ENCODE measurements at regions not wholly inside any gene's neighbourhood (a gene's known extent, or its start where the extent isn't known, plus 50 kb on each side); places are given as distances from the start of the nearest gene placed in this dataset.

DNA sequence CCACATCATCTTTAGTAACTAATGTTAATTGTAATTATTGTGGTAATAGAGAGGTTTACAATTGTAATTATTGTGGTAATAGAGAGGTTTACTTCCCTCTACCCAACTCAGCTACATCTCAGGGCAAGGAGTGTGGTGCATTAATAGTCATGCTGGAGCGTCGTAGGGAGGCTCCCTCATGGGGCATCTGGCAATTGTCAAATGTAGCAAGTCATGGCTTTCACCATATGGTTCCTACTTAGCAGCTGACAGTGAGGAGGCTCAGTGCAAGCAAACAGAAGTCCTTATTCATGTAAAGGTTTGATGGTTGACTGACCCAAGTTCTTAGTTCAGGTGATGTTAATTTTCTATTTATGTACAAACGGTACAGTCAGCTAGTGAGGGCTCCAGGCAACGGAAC is 1012.0 kb downstream of the FLRT2 start:
- no peak for DNase-seq

DNA sequence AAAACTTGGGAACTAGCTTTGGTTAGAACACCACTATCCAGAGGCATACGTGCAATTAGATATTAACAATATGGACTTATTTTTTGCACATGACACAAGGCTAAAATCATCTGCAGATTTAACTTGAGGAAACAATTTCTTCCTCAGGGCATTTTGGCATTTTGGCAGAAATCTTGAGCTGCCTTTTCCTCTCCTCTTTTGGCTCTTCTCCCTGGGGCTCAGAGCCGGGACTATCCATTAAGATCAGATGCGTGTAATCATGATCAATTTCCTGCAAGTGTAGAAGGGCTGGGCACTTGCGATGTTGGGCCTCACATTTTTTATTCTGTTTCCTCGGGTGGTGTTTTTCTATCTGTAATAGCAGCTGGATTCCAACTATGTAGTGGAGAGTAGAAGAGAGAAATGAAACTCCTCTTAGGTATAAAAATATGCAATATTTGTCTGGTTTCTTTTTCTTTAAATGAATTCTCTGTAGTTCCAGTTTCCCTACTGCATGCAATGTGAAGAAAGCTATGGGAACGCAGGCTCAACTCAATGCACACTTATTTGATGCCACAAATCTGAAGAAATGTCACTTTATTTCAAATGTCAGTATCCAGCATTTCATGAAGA is 1010.8 kb downstream of the FLRT2 start:
- no peak for DNase-seq

DNA sequence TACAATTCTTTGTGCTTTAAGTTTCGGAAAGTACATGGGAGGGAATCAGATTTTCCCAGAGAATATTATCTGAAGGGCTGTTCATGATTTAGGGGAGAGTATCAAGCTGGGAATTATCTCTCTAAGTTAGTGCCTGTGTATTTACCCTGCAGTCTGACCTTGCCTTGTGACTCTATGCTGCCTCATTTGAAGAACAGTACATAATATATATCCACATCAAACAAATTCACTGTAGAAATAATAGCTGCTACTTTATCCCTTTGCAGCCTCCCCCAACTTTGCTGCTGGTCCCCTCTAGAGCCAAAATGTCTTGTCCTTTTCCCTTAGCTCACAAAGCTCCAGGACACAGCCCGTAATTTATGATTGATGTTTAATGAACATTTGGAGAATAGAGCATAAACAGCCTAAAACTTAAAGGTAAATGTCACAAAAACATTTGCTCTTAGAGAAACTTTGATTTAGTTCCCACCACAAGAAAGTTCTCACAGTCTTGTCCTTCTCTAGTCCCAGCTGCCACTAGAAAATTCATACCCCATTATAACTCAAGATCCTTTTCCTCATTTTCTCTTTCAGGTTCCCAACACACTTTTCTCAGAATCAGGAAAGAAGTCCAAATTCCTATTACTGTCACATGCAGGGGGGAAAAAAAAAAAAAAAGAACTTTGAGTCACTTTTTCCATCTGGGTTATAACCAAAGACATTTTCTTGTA is 1009.6 kb downstream of the FLRT2 start:
- DNase-seq, result no peak

DNA sequence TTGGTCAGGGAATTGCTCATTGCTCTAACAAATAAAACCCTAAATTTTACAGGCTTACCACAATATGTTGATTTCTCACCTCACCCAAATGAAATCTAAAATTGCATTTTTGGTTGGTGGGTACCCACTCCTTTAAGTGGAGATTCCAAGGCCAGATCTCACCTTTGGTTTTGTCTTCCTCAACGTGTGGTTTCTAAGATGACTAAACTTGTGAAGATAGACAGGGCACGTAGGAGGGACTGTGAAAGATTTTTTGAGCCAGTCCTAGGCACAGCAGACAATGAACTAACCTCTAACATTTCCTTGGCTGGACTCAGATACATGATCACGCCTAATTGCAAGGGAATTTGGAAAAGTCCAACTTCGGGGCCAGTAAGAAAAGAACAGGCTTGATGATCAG is 1003.9 kb downstream of the FLRT2 start:
- DNase-seq, result no peak

DNA sequence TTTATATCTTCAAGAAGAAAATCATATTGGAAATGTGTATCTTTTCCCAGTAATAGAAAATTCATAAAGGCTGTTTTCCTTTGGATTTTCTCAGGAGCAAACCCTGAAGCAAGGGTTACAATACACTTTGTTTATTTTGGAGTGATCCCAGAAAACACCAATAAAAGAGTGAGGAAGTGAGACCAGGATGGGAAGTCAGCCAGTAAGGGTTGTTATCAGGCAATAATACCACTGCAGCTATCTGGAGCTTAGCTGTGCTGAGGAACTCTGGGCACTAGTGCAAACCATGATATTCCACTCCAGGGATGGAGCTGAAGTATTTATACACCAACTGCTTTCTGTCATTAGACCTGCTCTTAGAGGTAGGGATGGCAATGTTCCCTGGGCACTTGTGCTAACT is 1002.3 kb downstream of the FLRT2 start:
- DNase-seq, result no peak

DNA sequence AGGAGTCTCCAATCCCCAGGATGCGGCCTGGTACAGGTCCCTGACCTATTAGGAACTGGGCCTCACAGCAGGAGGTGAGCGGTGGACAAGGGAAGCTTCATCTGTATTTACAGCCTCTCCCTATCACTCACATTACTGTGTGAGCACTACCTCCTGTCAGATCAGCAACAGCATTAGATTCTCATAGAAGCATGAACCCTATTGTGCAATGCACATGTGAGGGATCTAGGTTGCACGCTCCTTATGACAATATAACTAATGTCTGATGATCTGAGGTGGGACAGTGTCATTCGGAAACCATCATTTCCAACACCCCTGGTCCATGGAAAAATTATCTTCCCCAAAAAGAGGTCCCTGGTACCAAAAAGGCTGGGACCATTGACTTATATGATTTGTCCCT is 1000.5 kb downstream of the FLRT2 start:
- no peak for DNase-seq

DNA sequence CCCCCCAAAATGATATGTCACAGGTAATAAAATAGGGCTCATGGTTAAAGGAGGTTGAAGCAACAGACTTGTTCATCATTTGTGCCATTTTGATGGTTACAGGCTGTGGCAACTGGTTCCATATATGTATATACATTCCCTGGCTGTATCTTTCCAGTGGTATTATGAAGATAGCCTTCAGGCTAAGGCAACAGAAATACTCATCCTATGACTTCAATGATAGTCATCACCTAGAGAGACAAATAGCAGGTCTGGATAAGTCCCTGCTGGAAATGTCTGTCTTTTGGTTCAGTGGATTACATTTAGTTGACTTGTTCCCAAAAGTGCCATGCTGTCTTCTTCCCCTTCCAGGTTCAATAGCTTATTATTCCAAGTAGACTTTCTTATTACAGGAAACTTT is 997.4 kb downstream of the FLRT2 start:
- no peak for DNase-seq

DNA sequence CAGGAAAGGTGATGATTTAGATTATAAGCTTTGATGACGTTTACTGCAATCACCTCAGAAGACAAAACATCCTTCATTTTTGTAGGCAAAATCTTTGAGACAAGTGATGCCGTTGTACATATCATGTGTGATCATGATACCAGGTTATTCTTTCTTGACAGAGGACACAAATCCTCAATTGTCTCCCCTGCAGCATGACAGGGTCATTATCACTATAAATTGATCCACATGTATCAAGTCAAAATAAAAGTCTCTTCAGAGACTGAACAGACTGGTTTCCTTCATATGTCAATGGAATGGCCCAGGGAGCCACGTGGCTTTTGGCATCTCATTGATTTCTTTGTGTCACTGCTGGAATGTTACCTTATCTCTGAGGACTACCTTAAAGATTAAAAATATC is 995.7 kb downstream of the FLRT2 start:
- DNase-seq, result no peak

DNA sequence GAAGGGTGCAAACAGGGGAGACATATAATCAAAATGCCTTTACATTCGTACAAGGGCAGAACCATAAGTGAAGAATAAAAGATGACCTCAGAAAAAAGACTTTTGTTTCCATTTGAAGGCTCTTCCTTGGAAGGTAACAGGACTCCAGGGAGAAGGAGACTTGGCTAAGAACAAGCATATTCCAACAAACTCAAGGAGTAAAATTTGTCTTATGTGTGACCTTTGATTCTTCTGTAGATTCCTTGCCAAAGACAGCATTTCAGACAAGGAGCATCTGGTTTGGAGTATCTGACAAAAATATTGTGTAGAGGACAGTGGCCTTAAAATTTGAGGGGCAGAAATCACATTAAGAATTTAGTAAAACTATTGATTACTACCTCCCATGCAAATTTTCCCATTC is 991.9 kb downstream of the FLRT2 start:
- DNase-seq, result no peak

DNA sequence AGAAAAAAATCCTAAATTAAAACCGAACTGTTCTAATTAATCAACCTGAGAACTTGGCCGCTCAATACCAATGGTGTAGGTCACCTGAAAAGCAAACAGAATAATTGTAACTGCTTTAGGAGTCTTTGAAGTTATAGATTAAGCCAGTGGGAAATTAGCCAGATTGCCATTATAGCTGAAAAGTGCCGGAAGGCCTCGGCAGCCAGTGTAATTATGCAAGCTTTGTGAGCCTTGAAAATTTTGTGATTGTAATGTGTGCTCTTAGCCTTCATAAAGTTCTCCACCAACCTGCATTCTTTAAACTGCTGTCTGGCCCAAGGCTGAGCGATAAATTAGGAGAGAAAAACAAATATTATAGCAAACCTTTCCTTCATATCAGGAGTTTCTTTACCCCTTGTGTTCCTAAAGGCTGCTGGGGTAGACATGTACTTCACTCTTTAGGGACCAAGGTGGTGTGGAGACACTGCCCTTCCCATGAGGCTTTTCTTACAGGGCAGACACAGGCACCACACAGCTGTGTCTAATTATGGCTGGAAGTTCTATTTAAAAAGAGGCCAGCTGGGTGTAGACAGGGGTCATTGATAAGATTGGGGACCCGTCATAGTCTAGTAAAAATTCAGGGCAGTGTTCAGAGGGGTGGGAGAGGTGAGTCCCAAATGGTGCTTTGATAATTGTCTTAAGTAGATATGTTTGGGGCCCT is 991.2 kb downstream of the FLRT2 start:
- DNase-seq, result no peak

DNA sequence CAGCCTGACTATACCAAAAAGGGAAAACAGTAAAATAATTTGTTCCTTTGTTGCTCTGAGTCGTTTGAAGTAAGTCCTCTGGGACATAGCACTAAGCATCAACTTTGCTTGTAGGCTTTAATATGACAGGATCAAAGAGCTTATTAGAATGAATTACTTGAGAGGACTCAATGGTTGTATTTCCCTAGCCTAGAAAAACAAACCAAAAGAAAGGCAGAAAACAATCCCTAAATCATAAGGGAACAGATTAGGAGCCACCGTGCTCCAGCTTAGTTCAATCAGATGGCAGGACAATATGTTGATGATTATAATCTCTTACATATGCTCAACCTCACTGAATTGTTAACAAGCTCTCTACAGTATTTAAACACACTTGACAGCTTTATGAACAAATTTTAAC is 988.4 kb downstream of the FLRT2 start:
- DNase-seq, result no peak

DNA sequence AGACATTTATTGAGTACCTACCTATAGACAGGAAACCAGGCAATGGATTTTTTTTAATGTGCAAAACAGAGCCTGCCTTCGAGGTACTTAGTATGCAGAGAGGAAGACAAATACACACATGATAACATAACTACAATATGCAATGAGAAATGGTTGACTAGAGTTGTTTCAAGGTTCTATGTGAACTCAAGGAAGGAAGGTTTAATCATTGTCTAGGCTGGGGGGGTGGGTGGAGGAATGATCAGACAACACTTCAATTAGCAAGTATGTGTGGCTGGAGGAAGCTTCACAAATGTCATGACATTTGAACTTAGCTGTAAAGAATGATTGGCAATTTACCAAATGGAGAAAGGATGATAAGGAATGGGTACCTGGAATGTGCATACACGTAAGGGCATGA is 985.3 kb downstream of the FLRT2 start:
- no peak for DNase-seq

DNA sequence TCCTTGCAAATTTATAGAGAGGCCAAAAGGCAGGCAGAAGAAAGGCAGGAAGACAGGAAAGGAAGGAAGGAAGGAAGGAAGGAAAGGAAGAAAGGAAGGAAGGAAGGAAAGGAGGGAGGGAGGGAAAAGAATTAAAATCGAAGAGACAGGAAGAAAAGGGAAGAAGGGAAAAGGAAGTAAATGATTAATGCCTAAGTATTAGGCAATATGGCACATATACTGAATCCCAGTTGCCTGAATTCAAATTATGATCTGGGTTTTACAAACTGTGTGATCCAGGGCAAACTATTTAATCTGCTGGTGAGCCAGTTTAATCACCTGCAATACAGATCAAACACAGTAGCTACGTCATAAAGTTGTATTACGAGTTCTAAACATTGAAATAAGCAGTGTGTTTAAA is 983.6 kb downstream of the FLRT2 start:
- DNase-seq, result no peak

DNA sequence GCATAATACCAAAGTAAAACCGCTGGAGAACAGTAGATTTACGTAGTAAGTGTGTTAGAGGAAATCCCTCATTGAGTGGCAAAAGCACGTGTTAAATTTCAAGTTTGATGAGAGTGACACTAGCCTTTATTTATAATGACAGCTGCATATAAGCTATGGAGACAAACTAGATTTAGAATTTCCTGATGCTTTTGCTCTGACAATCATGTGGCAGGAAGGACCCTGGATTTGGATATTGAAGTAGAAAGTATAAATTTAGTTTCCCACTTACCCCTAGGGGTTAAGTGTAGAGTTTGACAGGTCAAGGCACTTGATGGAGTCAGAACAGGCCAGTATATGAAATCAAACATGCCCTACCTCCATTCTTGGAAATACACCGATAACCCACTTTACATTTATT is 983.1 kb downstream of the FLRT2 start:
- DNase-seq, result no peak

DNA sequence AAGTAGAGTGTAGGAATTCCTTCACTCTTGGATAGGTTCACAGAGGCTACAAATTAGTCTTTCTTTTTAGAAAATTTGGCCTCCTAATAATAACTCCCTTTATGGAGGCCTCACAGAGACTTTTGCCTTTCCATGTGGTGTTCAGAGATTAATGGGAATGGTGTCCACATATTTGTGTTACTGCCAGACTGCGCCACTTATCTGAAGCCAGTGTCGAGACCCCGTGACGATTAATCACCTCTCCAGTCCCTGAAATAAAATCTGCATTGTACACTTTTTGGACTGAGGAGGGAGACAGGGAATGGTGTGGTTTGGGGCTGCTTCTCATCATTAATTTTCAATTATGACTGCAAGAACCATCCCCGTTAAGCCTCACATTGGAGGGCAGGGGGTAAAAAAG is 980.5 kb downstream of the FLRT2 start:
- no peak for DNase-seq

DNA sequence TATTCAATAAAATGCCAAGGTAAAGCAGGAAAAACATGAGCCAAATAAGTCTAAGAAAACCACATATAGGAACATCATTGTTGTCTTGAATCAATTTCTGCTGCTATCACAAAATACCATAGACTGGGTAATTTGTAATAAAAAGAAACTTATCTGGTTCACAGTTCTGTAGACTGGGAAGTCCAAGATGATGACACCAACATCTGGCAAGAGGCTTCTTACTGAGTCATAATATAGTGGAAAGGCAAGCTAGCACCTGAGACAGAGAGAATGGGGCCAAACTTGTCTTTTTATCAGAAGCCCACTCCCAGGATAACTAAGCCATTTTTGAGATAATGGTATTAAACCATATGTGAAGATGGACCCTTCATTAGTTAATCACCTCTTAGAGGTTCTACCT is 975.9 kb downstream of the FLRT2 start:
- DNase-seq, result no peak

DNA sequence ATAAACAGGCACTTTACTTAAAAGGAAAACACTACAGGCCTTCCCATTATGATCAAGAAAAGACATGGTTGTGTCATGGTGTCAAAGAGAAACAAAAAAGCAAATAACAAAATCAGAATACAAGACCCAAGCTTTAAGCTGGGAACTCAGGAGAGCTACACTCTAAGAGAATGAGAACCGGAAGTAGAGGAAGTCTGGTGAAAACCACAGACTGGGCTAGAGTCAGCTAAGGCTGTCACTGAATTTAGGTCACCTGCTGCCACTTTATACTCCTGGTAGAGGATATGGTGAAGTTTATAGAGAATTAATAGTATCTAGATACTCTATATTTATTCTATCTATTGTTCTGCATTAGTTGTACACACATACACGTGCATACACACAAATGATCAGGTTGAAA is 971.7 kb downstream of the FLRT2 start:
- DNase-seq, result no peak

DNA sequence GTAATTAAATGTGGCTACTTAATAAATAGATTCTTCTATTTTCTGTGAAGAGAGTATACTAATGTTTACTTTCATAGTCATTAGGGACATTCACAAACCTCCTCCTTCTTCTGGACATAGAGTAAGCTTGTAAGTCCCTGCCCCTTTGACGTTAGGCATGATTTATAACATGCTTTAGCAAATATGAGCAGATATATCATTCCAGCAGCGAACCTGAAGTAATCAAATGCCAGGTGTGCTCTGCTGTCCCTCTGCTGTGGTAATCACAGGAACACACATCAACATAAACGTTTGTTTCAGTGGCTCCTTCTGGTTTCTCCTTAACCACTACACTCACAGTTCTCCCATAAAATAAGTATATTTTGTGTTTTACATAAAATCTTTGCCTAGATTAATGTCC is 961.8 kb downstream of the FLRT2 start:
- no peak for DNase-seq

DNA sequence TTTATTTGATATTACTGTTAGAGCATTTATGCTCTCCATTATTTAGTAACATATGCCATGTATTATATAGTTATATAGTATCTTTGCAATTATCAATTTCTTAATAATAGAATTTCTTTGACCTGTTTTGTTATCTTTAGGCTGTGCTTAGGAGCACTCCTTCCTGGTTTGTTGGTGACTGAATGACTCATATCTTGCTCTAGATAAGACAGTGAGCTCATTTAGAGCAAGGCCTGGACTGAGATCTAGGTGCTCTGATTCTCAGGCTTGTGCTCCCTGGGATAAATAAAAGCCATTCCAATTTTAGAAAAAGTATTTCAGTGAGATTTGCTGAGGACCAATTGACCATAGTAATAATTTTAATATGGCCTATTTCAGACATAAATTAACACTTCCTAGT is 951.2 kb downstream of the FLRT2 start:
- no peak for DNase-seq

DNA sequence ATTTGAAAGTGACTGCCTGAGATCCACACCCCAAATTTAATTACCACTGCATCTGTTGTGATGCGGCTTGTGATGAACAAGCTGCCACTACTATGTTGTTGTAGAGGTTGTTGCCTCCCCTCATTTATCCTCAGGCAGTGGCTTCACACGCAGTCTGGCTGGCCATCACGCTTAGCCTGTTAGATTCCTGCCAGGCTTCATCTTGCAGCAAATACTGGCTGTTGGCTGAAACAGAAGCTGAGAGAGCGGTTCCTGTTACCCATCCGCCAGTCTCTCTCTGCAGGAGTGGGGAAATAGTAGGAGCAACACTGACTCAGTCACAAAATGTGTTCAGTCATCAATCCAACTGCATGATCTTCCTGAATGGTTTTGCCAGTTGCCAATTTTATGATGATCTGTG is 934.4 kb downstream of the FLRT2 start:
- DNase-seq, result no peak

DNA sequence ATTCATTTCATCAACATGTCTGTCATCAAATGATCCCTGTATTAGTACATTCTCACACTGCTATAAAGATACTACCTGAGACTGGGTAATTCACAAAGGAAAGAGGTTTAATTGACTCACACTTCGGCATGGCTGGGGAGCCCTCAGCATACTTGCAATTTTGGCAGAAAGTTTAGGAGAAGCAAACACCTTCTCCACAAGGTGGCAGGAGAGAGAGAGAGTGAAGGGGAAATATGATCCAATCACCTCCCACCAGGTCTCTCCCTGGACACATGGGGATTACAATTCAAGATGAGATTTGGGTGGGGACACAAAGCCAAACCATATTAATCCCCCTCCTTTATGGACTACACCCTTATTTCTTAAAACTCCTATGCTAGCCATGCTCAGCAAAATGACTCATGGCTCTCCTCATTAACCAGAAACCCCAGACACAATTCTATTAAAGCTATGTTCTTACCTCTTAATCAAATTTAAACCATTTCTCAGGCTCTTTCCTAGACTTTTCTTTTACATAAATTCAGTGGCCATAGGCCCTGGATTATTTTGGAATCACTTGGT is 932.3 kb downstream of the FLRT2 start:
- no peak for DNase-seq

DNA sequence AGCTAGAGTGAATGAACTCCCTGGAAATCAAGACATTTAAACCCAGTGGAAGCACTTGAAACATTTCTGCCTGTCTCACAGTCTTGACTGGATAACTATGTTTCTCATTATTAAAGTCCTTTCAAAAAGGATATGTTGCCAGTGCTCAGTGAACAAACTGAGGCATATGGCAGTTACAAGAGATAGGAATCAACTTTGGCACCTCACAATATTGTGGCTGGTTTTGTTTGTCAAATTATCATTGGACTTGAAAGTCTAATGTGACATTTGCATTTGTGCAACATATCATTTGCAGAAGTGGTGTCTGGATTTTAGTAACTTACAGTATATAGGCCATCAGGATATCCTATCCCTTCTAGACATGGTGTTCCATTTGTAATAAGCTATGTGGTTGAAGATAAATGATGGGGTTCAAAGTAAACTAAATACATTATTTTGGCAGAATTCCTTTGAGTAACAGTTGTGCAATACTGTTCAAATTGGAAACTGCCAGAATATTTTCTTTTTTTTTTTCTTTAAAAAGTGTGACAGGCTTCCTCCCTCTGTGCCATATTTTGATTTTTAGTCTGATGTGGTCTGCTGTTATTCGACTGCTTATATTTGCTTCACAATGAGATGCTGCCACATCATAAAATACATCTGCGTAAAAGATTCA is 927.7 kb downstream of the FLRT2 start:
- DNase-seq, result no peak

DNA sequence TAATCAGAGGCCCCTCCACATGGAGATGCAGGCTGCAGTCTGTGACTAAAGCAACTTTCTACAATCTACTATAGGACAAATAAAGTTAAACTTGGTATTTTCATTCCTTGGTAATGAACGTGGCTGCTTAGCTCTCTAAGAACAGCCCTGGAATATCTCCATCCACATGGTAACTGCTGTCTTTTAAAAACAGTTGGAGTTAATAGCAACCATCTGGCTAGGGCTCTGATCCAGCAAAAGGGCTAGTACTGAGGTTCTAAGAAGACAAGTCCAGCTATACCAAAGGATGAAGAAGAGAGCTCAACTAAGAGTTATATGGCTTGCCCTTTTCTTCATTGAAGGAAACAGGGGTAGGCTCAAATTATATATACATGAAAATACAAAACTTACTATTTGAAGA is 920.1 kb downstream of the FLRT2 start:
- DNase-seq, result no peak

DNA sequence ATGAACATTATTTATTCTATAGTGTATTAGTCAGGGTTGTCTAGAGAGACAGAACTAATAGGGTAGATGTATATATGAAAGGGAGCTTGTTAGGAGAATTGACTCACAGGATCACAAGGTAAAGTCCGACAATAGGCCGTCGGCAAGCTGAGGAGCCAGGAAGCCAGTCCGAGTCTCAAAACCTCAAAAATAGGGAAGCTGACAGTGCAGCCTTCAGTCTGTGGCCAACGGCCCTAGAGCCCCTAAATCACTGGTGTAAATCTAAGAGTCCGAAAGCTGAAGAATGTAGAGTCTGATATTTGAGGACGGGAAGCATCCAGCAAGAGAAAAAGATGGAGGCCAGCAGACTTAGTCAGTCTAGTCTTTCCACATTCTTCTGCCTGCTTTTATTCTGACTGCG is 912.2 kb downstream of the FLRT2 start:
- DNase-seq, result no peak

Data from stimulated activated CD4-positive, alpha-beta T cell treated with anti-CD3 and anti-CD28 coated beads, Interleukin-12 subunit alpha, Interleukin-12 subunit beta, amount 100 ng/mL, for 4 hours (primary cell).